Stimulated activated CD4-positive, alpha-beta T cell treated with anti-CD3 and anti-CD28 coated beads, Interleukin-15, amount 100 ng/mL, for 1 hour (primary cell): ENCODE measurements at regions not wholly inside any gene's neighbourhood (a gene's known extent, or its start where the extent isn't known, plus 50 kb on each side); places are given as distances from the start of the nearest gene placed in this dataset.
"Not testable (repeated sequence)": the region's sequence is repeated elsewhere in the genome, so short reads cannot be mapped to it uniquely, and the experiment has no call there.

Source experiments
- DNase-seq, 2 donors: peaks; one replicate each; pipeline ENCODE4 v3.0.0-alpha.2; 2020; ENCODE audit warnings: low read depth in 1 of 2, low spot score in 1 of 2

DNA sequence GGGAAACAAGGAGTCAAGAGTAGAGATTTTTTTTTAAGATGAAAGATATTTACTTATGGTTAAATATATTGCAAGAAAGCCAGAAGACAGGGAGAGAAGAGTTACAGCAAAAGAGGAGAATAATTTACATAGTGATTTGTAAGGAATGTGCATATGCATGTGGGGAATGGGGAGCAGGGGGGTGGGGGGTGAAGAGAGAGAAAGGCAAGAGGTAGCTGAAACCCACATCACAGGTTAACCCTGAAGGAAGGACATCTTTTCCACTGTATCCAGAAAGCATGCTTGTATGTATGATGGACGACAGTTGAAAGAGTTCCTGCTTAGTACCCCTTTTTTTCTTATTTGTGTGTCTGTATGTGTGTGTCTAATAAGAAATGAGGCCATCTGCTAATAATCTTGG, 371.9 kb downstream of the RAD51AP2 start:
- DNase-seq: no peak

DNA sequence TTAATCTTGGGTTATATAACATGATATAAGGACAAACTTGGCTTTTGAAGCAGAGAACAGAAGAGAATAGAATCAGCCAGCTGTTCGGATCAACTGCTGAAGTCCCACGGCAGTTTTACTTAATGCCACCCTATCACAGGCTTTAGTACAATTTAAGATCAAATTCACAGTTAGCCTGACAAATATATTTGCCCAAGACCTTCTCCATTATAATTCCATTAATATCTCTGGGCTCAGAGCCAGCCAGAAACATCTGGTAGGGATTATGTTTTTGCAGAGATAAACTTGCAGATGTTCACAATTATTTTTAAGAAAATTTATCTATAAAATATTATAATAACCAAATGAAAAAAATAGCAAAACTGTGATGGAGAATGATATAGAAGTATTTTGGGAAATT, 381.4 kb downstream of the RAD51AP2 start:
- no peak for DNase-seq

- no peak for DNase-seq
Measured at GRCh38 chr2:17136231-17136630, 382.0 kb downstream of the RAD51AP2 start.

- DNase-seq: no peak
Measured at GRCh38 chr2:17135619-17136018, 382.6 kb downstream of the RAD51AP2 start.

DNA sequence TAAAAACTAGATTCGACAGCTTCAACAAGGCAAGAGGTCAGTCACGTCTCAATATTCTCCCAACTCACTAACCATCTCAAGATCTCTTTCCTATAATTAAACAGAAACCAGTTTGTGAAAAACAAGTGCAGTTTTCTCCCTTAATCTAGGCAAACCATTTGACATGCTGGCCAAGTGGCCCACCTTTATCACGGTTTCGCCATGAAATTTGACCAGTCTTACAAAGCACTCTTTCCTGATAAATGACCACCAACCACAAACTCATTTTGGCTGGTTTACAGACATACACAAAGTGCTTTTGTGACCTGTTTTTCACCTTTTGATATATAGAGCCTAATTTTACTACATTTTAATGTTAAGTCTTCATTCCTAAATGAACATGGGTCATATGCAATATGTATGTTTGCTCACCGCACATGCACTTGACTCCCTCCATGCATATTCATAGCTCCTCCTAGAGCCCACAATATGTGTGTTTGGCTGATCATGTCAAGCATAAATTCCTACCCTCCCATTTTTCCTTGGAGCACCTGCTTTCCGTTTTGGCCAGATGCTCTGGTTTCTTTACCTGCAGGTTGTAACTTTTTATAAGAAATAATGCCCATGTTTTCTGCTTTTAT, 385.1 kb downstream of the RAD51AP2 start:
- DNase-seq: no peak

DNA sequence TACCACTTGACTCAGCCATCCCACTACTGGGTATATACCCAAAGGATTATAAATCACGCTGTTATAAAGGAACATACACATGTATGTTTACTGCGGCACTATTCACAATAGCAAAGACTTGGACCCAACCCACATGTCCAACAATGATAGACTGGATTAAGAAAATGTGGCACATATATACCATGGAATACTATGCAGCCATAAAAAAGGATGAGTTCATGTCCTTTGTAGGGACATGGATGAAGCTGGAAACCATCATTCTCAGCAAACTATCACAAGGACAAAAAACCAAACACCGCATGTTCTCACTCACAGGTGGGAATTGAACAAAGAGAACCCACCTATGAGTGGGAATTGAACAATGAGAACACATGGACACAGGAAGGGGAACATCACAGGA, 387.6 kb downstream of the RAD51AP2 start:
- not testable (repeated sequence) for DNase-seq

DNA sequence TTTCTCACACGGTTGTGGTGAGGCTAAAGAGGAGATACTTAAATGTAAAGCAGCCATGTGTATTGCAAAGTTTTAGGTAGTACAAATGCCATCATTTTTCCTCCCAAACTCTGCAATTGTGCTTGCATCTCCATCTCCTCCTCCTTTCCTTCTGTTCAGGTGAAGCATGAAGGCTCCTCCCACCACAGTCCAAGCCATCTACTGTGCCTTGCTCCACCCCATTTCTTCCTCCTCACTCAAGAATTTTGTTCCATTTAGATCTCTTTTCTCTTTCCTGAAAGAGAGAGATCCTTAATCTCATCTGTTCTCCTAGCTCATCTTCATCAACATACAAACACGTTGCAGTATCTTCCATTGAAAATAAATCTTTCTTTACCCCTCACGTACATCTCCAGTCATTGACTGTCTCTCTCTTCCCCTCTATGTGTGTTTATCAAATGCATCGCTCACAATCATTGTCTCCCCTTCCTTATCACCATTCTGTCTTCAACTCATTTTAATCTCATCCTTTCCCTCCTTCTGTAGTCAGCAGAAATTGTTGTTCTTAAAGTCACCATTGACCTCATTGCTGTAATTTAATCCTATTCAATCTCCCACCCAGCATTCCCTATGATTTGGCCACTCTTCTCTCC, 392.1 kb downstream of the RAD51AP2 start:
- no peak for DNase-seq

DNA sequence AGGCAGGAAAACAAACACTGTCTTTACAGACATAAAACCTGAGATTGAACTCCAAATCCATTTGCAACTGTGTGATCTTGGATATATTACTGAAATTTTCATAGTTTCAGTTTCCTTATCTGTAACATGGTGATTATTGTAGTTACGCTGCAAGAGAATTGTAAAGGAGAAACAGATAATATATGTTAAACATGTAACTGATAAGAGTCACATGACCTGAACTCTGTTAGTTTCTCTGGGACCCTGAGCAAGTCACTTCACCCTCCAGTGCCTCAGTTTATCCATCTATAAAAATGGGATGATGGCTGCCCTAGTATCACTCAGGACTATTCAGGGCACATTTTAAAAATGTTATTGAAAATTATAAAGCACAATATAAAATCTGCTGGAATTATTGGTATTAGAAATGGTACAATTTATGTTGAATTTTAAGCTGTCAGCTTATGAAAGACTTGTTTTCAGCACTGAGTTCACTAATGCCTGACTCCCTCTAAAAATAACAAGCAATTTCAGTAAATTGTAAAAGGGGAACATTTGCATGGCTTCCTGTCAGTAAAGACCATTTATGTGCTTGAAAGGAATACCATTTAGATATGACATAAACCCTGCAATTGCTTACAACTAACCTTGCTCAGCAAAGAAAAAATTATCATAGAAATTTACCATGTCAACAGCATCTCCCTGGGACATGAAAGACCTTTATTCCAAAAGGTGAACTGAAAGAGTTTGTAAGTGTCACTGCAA, 393.5 kb downstream of the RAD51AP2 start:
- DNase-seq: no peak

DNA sequence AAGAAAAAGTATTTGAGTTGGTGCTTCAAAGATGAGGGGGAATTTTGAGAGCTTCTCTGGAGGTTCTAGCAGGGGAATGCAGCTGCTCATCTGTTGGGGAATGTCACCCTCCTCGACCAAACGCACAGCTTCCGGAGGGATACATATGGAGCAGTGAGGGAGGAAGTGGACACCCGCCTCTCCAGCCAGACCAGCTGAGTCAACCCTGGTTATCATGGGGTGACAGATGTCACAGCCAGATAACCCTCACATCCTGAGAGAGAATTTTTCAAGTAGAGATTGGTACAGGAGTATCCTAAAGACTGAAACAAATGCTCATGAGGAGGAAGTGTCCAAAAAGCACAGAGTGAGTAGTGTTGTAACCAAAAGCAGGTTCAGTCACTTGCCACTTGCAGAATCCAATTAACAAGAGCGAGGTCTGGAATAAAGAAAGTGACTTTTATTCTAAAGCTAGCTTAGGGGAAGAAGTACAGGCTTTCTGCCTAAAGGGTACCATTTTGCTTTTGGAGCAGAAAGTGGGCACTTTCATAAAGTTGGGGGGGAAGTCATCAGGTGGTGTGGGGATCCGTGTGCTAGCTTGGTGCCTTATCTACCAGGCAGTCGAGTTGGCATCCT, 395.2 kb downstream of the RAD51AP2 start:
- DNase-seq: no peak

- DNase-seq: no peak
Measured at GRCh38 chr2:17115466-17115865, 402.8 kb downstream of the RAD51AP2 start.

- DNase-seq: no peak
Measured at GRCh38 chr2:17115042-17115441, 403.2 kb downstream of the RAD51AP2 start.

DNA sequence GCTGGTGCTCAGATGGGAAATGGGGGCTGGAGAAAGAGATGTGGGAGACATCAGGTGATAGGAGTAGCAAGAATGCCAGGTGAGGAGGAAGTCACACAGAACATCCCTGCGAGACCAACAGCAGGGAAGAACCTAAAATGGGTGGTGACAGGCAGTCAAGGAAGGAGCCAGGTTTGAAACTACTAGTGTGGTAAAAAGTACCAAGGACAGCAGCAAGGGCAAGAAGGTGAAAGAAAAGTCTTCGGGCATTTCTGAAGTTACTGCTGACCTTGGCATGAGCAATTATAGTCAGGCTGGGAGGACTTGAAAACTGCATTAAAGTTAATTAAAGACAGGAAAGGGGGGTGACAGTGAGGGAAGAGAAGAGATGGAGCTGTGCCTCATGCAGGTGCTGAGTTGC, 410.4 kb downstream of the RAD51AP2 start:
- DNase-seq: no peak

DNA sequence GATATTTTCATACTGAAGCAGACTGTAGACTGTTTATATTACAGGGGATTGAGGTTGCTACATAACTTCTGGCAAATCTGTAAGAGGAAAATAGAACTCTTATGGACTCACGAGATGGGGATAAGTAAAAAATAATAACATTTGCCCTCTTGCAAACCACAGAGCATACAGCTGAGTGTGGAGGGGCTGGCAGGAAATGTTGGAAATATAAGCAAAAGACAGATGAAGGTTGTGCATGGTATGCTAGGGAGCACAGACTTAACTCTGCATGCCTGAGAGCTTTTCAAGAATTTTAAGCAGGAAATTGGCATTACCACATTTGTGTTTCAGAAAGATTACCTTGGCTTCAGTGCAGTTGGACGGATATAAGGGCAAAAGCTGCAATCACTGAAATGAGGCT, 411.1 kb downstream of the RAD51AP2 start:
- DNase-seq: no peak

GRCh38 chr2:17106418-17106817, 411.8 kb downstream of the RAD51AP2 start:
- DNase-seq: no peak

DNA sequence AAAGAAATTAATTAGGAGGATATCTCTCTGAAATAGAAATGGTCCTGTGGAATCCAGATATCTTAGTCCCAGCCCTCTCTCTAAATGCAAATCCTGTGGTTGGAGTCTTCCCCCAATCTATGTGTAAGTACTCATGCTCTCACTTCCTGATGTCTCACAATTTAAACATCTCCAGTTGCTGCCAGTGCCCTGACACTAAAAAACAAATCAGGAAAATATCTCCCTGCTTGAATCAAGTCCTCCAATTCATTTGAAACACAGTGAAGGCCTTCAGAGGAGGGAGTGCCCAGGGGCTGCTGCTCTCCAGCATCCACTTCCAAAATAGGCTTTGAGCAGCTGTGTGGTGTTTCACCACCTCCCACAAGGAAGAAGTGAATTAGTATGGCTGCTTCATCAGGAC, 413.8 kb downstream of the RAD51AP2 start:
- DNase-seq: no peak

- DNase-seq: no peak
Measured at GRCh38 chr2:17101596-17101995, 416.6 kb downstream of the RAD51AP2 start.

DNA sequence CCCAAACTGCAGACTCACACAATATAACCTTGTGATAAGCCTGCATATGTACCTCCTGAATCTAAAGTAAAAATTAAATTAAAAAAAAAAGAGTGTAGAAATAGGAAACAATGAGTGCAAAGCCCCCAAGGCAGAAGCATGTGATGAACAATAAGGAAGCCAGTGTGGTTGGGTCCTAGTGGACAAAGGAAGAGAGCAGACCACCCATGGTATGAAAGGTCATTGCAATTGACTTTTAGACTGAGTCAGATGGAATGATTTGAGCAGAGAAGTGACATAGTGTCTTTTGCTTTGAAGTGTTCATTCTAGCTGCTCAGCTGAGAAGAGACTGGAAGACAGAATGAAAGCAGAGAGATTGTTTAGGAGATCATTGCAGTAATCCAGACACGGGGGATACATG, 417.1 kb downstream of the RAD51AP2 start:
- no peak for DNase-seq

DNA sequence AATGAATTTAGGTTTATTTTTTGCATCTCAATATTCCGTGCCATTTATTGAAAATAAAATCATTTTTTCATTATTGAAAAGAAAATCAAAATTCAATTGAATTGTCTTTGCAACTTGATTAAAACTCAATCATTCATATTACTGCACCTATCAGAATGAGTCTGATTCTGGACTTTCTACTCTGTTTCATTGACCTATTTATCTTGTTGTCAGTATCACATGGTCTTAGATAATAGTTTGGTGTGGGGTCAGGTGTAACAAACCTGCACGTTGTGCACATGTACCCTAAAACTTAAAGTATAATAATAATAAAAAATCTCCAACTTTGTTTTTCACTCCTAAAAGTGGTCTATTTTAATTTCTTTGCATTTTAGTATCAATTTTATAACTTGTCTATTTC, 422.9 kb downstream of the RAD51AP2 start:
- DNase-seq: no peak

- no peak for DNase-seq
Measured at GRCh38 chr2:17093712-17094111, 424.5 kb downstream of the RAD51AP2 start.

GRCh38 chr2:17086990-17087389, 421.4 kb upstream of the CYRIA start:
- DNase-seq: no peak

GRCh38 chr2:17085546-17086202, 420.0 kb upstream of the CYRIA start:
- no peak for DNase-seq

DNA sequence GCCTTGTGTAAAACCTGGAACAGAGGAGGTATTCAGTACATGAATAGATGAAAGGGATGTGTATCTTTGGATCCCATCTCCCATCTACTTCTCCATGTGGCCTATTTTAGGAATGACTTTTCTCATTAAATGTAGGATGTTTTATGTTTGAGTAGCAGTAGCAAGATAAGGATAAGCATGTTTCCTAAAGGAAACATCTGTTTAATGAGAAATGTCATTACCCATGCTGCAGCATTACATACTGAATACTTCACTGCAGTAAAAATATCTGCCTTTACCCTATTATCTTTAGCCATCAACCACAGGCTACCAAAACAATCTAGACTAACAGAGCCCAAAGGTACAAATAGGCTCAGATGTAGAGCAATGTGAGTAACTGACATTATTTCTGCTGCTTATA, 419.2 kb upstream of the CYRIA start:
- no peak for DNase-seq
